Fibroblast of lung (primary cell): ENCODE measurements at regions not wholly inside any gene's neighbourhood (a gene's known extent, or its start where the extent isn't known, plus 50 kb on each side); places are given as distances from the start of the nearest gene placed in this dataset.

ENCODE experiments used
- DNase-seq, 2 donors: peaks; one replicate each; pipeline versions ENCODE4 v3.0.0 to v3.0.0-alpha.2; 2010; ENCODE audit warnings: low read depth in 2 of 2
- H2AFZ ChIP-seq: 2 replicates; pipeline ENCODE4 v1.5.1; 2012; ENCODE audit warnings: low read length, control low read depth, inconsistent platforms
- H3K27ac ChIP-seq: 2 replicates; pipeline ENCODE4 v1.5.1; 2011; ENCODE audit warnings: low read length, control low read depth; ENCODE audit not compliant: insufficient read depth
- H3K27me3 ChIP-seq: 2 replicates; pipeline ENCODE4 v1.5.1; 2011; ENCODE audit warnings: mild to moderate bottlenecking, low read length; ENCODE audit not compliant: control insufficient read depth, insufficient read depth
- H3K36me3 ChIP-seq: 2 replicates; pipeline ENCODE4 v1.5.1; 2011; ENCODE audit warnings: low read length; ENCODE audit not compliant: control insufficient read depth, insufficient read depth
- H3K4me1 ChIP-seq: 2 replicates; pipeline ENCODE4 v1.5.1; 2011; ENCODE audit warnings: low read length; ENCODE audit not compliant: control insufficient read depth, insufficient read depth; ENCODE audit errors: extremely low read depth
- H3K4me2 ChIP-seq: 2 replicates; pipeline ENCODE4 v1.5.1; 2011; ENCODE audit warnings: low read length, control low read depth; ENCODE audit not compliant: insufficient read depth; ENCODE audit errors: extremely low read depth
- H3K4me3 ChIP-seq, 4 experiments: fragments of 200-600 bp in 1 of 4; sonication (generic) in 1 of 4; replicated peaks in 1 of 4; 2 replicates each; pipeline ENCODE4 v1.5.1; 2011 to 2016; ENCODE audit warnings: low read length in 4 of 4, low read depth in 3 of 4, mild to moderate bottlenecking in 3 of 4, control low read depth in 2 of 4, inconsistent platforms in 1 of 4, mixed read lengths in 1 of 4; ENCODE audit not compliant: insufficient read depth in 1 of 4; ENCODE audit errors: control extremely low read depth in 1 of 4
- H3K79me2 ChIP-seq: 2 replicates; pipeline ENCODE4 v1.5.1; 2012; ENCODE audit warnings: mild to moderate bottlenecking, low read length, inconsistent platforms; ENCODE audit not compliant: control insufficient read depth, insufficient read depth
- H3K9ac ChIP-seq: 2 replicates; pipeline ENCODE4 v1.5.1; 2011; ENCODE audit warnings: mild to moderate bottlenecking, low read length, control low read depth; ENCODE audit not compliant: insufficient read depth
- H3K9me3 ChIP-seq: 2 replicates; pipeline ENCODE4 v1.5.1; 2012; ENCODE audit warnings: low read depth, low read length; ENCODE audit not compliant: control insufficient read depth, insufficient read depth
- H4K20me1 ChIP-seq: 2 replicates; pipeline ENCODE4 v1.5.1; 2011; ENCODE audit warnings: low read length; ENCODE audit not compliant: control insufficient read depth, insufficient read depth; ENCODE audit errors: extremely low read depth
- EZH2 ChIP-seq: IDR thresholded peaks from 2 replicates; pipeline ENCODE4 v1.5.1; 2012; ENCODE audit warnings: low read length, control low read depth, mild to moderate bottlenecking; ENCODE audit errors: missing control alignments
- TF ChIP-seq, protein P1 (sequence below), 2 donors: IDR thresholded peaks in 1 of 2; conservative IDR thresholded peaks in 1 of 2; 1 replicate in 1 of 2; 2 replicates in 1 of 2; pipeline ENCODE4 v1.5.1; 2011 to 2012; ENCODE audit warnings: low read length in 2 of 2, control low read depth in 1 of 2, inconsistent platforms in 1 of 2, low read depth in 1 of 2, mild to moderate bottlenecking in 1 of 2

GRCh38 chr9:89868100-89868499 lies 263.3 kb downstream of the GADD45G start:
- Histone ChIP-seq H3K79me2 (no peaks in the 10 kb centered on the region), H4K20me1 (no peaks in the 10 kb centered on the region), H3K4me3 (no peak overlapping the region), H3K27me3 (no peaks in the 10 kb centered on the region), H3K27ac (no peak overlapping the region), H3K9me3 (no peaks in the 10 kb centered on the region), H2AFZ (no peak overlapping the region), H3K36me3 (no peaks in the 10 kb centered on the region), H3K4me2 (no peak overlapping the region), H3K4me1 (no peaks in the 10 kb centered on the region), H3K9ac (no peak overlapping the region)
- DNase-seq: no peak
- TF ChIP-seq, protein P1, sequence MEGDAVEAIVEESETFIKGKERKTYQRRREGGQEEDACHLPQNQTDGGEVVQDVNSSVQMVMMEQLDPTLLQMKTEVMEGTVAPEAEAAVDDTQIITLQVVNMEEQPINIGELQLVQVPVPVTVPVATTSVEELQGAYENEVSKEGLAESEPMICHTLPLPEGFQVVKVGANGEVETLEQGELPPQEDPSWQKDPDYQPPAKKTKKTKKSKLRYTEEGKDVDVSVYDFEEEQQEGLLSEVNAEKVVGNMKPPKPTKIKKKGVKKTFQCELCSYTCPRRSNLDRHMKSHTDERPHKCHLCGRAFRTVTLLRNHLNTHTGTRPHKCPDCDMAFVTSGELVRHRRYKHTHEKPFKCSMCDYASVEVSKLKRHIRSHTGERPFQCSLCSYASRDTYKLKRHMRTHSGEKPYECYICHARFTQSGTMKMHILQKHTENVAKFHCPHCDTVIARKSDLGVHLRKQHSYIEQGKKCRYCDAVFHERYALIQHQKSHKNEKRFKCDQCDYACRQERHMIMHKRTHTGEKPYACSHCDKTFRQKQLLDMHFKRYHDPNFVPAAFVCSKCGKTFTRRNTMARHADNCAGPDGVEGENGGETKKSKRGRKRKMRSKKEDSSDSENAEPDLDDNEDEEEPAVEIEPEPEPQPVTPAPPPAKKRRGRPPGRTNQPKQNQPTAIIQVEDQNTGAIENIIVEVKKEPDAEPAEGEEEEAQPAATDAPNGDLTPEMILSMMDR (conservative IDR thresholded peaks at IDR 0.05 in 1 of 2, IDR thresholded peaks at IDR 0.05 in 1 of 2; ENCODE audit: low read depth in 1 of 2, low read length in 2 of 2): no peak

- Histone ChIP-seq H3K4me1 (no peaks in the 10 kb centered on the region), H3K9ac (no peak overlapping the region), H3K36me3 (no peaks in the 10 kb centered on the region), H3K4me3 (no peak overlapping the region), H3K79me2 (no peaks in the 10 kb centered on the region), H4K20me1 (no peaks in the 10 kb centered on the region), H3K27me3 (no peaks in the 10 kb centered on the region), H3K9me3 (no peaks in the 10 kb centered on the region), H3K4me2 (no peak overlapping the region), H2AFZ (no peak overlapping the region), H3K27ac (no peak overlapping the region)
- no peak for TF ChIP-seq EZH2
- TF ChIP-seq, protein P1 (conservative IDR thresholded peaks at IDR 0.05 in 1 of 2, IDR thresholded peaks at IDR 0.05 in 1 of 2; ENCODE audit: low read depth in 1 of 2, low read length in 2 of 2): peak in 1 of 2 donors; percentile 1
- DNase-seq: peak in 1 of 2 donors; percentile 19
Measured at GRCh38 chr9:89869793-89870580, 265.2 kb downstream of the GADD45G start.

GRCh38 chr9:89871871-89872331 lies 267.1 kb downstream of the GADD45G start:
- Histone ChIP-seq H2AFZ (no peak overlapping the region), H3K4me3 (no peak overlapping the region), H3K27me3 (no peaks in the 10 kb centered on the region), H3K36me3 (no peaks in the 10 kb centered on the region), H3K4me2 (no peak overlapping the region), H3K27ac (no peak overlapping the region), H4K20me1 (no peaks in the 10 kb centered on the region), H3K9me3 (no peaks in the 10 kb centered on the region), H3K4me1 (no peaks in the 10 kb centered on the region), H3K79me2 (no peaks in the 10 kb centered on the region), H3K9ac (no peak overlapping the region)
- no peak for TF ChIP-seq EZH2
- TF ChIP-seq, protein P1 (conservative IDR thresholded peaks at IDR 0.05 in 1 of 2, IDR thresholded peaks at IDR 0.05 in 1 of 2; ENCODE audit: low read depth in 1 of 2, low read length in 2 of 2): no peak
- no peak for DNase-seq
